MM.1S (cell line): ENCODE measurements at regions not wholly inside any gene's neighbourhood (a gene's known extent, or its start where the extent isn't known, plus 50 kb on each side); places are given as distances from the start of the nearest gene placed in this dataset.

Experiments used
- EZH2 ChIP-seq: fragments of 300-600 bp; sonication (generic); optimal IDR thresholded peaks from 2 replicates; pipeline ENCODE3; 2017; ENCODE audit warnings: low read depth, mild to moderate bottlenecking, antibody characterized with exemption, low read length, mixed read lengths
- EZH2phosphoT487 ChIP-seq: fragments of 300-600 bp; sonication (generic); IDR thresholded peaks from 2 replicates; pipeline ENCODE4 v1.6.1; 2018; ENCODE audit warnings: antibody characterized with exemption, low read length
- TF ChIP-seq, protein P1 (sequence below): fragments of 300-600 bp; sonication (generic); IDR thresholded peaks from 2 replicates; pipeline ENCODE4 v1.5.1; 2016; ENCODE audit warnings: antibody characterized with exemption, low read length, mixed read lengths

DNA sequence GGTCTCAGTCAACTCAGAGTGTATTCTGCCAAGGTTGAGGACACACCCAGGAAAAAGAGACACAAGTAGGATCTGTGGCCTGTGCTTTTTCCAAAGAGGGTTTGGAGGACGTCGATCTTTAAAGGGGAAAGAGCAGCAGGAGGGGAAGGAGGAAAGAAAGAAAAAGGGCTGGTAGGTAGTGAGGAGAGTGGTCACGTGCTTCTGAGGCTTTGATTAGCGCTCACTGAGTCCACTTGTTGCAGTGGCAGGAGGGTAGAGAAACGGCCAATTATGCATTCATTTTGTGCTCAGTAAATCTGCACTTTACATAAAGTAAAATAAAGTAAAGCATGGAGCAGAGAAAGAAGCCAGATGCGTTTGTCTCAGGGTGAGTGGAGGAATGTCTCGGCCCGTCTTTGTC is 126.0 kb upstream of the VSTM2B start:
- TF ChIP-seq, protein P1, sequence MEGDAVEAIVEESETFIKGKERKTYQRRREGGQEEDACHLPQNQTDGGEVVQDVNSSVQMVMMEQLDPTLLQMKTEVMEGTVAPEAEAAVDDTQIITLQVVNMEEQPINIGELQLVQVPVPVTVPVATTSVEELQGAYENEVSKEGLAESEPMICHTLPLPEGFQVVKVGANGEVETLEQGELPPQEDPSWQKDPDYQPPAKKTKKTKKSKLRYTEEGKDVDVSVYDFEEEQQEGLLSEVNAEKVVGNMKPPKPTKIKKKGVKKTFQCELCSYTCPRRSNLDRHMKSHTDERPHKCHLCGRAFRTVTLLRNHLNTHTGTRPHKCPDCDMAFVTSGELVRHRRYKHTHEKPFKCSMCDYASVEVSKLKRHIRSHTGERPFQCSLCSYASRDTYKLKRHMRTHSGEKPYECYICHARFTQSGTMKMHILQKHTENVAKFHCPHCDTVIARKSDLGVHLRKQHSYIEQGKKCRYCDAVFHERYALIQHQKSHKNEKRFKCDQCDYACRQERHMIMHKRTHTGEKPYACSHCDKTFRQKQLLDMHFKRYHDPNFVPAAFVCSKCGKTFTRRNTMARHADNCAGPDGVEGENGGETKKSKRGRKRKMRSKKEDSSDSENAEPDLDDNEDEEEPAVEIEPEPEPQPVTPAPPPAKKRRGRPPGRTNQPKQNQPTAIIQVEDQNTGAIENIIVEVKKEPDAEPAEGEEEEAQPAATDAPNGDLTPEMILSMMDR, result no peak
- TF ChIP-seq EZH2phosphoT487 (no peak), EZH2 (no peak)
